Hematopoietic multipotent progenitor cell treated with erythropoietin and hydrocortisone succinate and interleukin-3 and kit ligand, for 4 days (in vitro differentiated cells): ENCODE measurements at regions not wholly inside any gene's neighbourhood (a gene's known extent, or its start where the extent isn't known, plus 50 kb on each side); places are given as distances from the start of the nearest gene placed in this dataset.
"Not testable (repeated sequence)": the region's sequence is repeated elsewhere in the genome, so short reads cannot be mapped to it uniquely, and the experiment has no call there.

ENCODE experiments used
- DNase-seq: peaks from one replicate; pipeline ENCODE4 v3.0.0-alpha.2; 2015

DNA sequence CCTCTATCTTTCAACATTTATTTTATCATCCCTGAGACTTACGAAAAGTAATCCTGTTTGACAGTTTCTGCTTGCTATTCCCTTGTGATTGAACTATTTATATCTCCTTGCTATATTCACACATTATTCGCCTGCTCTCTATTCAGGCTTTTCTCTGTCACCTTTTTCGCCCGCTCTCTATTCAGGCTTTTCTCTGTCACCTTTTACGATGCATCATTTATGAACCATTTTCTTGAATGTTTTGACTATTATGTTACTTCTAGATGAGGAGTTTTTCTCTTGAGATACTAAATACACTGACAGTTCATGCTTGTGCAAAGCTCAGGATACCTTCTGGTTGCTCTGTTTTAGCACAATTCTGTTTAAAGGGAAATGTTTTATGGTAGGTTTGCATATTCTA is 143.3 kb upstream of the VSTM2A start:
- DNase-seq = no peak

- DNase-seq = no peak
These were observed 132.3 kb upstream of the VSTM2A start for GRCh38 chr7:54409917-54410316.

GRCh38 chr7:54416678-54417077 is 125.5 kb upstream of the VSTM2A start:
- no peak for DNase-seq

GRCh38 chr7:54419209-54419608 is 123.0 kb upstream of the VSTM2A start:
- DNase-seq = no peak

DNA sequence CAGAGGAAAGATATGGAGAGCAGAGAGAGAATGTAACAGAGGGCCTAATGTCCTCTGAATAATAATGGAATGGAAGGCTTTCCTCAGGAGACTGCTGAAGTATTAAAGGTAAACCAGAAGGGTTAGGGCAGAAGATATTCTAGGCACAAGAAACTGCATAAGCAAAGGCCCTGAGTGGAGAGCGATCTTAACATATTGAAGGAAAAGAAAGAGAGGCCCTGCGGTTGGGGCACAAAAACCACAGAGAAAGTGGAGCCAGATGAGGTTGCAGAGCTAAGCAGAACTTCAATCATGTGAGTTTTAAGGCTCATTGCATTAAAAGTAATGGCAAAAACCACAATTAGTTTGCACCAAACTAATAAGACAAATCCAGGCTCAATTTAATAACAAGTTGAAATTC is 115.8 kb upstream of the VSTM2A start:
- DNase-seq = no peak

DNA sequence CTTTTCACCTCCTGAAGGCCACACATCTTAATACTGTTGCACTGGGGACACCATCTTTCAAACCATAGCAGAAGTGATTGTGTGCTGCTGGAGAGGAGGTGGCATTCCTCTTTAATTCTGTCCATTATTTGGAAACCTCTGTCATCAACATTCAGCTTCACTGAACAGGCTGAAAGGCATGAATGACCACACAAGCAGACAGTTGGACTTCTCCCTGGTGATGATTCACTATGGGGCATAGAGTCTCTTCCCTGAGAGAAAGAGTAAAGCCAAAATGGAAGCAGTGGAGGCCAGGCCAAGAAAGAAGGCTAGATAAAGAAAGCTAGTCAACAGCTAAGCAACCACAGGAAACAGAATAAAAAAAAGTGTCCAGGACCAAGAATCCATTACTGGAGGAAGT is 113.1 kb upstream of the VSTM2A start:
- DNase-seq = no peak

DNA sequence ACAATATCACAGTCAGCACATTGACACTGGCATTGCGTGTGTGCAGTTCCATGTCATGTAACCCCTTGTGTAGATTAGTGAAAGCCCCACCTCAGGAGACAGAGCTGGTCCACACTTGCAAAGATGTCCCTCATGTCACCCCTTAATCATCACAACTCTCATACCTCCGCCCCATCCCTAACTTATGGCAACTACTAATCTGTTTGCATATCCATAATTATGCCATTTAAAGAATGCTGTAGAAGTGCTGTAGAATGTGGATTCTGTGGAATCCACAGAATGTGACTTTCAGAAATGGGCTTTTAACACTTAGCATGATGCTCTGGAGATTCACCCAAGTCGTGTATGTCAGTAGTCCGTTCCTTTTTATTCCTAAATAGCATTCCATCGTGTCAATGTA is 102.8 kb upstream of the VSTM2A start:
- no peak for DNase-seq

DNA sequence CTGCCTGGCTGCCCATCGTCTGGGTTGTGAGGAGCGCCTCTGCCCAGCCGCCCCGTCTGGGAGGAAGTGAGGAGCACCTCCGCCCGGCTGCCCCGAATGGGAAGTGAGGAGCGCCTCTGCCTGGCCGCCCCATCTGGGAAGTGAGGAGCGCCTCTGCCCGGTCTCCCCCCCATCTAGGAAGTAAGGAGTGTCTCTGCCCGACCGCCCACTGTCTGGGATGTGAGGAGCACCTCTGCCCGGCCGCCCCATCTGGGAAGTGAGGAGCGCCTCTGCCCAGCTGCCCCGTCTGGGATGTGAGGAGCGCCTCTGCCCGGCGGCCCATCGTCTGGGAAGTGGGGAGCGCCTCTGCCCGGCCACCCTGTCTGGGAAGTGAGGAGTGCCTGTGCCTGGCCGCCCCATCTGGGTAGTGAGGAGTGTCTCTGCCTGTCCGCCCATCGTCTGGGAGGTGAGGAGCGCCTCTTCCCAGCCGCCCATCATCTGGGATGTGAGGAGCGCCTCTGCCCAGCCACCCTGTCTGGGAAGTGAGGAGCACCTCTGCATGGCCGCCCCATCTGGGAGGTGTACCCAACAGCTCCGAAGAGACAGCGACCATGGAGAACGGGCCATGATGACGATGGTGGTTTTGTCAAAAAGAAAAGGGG is 98.0 kb upstream of the VSTM2A start:
- DNase-seq = not testable (repeated sequence)

DNA sequence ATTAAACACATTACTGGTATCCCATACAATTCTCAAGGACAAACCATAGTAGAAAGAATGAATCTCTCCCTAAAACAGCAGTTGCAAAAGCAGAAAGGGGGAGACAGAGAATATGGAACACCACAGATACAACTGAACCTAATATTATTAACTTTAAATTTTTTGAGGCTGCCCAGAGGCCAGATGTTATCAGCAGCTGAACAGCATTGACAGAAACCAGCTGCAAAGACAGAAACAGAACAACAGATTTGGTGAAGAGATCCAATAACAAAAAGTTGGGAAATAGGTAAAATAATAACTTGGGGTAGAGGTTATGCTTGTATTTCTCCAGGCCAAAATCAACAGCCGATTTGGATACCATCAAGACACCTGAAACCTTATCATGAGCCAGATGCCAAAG is 89.0 kb upstream of the VSTM2A start:
- not testable (repeated sequence) for DNase-seq

DNA sequence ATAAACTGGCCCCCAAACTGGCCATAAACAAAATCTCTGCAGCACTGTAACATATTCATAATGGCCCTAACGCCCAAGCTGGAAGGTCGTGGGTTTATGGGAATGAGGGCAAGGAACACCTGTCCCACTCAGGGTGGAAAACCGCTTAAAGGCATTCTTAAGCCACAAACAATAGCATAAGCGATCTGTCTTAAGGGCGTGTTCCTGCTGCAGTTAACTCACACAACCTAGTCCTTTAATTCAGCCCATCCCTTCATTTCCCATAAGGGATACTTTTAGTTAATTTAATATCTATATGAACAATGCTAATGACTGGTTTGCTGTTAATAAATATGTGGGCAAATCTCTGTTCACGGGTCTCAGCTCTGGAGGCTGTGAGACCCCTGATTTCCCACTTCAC is 87.5 kb upstream of the VSTM2A start:
- not testable (repeated sequence) for DNase-seq

GRCh38 chr7:54465095-54465494 is 77.1 kb upstream of the VSTM2A start:
- no peak for DNase-seq

- DNase-seq = no peak
These were observed 72.4 kb upstream of the VSTM2A start for GRCh38 chr7:54469740-54470139.

DNA sequence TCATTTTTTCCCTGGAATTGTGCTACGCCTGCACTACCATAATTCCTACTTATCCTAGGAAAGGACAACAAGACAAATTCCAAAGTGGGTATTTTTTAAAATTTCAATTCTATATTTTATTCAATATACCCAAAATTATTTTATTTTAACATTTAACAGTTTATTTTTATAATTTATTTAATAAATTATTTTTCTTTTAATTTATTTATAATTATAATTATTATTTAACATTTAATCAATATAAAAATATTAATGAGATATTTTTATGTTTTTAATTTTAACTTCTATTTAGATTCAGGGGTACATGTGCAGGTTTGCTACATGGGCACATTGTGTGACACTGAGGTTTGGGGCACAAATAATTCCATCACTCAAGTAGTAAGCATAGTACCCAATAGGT is 65.6 kb upstream of the VSTM2A start:
- no peak for DNase-seq

DNA sequence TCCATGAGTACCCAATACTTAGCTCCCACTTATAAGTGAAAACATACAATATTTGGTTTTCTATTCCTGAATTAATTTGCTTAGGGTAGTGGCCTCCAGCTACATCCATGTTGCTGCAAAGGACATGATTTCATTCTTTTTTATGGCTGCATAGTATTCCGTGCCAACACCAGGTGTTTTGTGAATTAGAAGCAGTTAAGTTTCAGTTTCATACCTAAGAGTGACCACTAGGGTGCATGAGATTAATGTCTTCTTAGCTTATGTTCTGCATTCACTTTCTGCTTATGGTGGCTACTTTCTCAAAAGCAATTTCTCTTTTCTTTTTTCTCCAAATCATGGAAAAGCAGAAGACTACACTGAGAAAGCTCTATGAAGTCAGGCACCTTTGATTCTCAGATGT is 65.1 kb upstream of the VSTM2A start:
- DNase-seq = no peak

DNA sequence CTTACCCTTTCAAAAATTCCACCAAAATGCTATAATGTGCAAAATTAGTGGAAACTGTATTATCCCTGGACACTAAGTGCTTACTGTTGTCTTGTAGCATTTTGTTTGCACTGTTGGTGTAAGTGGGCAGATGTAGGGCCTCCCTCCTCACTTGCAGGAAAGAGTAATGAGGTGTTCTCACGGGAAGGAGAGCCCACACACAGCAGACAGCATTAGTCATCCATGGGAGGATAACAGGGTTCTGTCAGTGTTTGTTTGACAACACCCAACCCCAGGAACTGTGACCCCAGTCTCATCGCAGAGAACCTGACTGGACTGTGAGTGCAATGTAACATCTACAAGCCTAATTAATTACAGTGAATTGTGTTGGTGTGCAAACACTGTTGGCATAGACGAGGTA is 58.7 kb upstream of the VSTM2A start:
- DNase-seq = no peak

DNA sequence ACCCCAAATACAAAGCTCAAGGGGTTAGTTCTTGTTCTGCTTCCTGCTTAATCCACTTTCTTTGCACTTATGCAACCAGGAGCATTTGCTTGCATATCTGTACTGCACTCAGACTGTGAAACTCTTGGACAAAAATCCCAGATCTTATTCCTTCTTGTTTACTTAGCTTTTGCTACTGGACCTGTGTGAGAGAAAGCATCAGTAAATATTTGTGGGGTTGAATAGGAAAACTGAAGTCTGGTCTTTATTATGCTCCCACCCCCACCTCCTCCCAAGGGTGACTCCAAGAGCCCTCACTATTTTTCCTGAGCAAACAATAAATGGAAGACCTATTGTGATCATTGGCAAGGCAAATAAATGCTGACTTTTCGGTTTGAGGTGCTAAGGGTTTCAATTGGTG is 57.1 kb upstream of the VSTM2A start:
- DNase-seq = no peak
